PC-9 (cell line): ENCODE measurements at regions not wholly inside any gene's neighbourhood (a gene's known extent, or its start where the extent isn't known, plus 50 kb on each side); places are given as distances from the start of the nearest gene placed in this dataset.

Source experiments
- EZH2 ChIP-seq: fragments of 200-600 bp; sonication (generic); IDR thresholded peaks from 2 replicates; pipeline ENCODE4 v1.8.0; 2017; ENCODE audit warnings: antibody characterized with exemption, low read depth
- TF ChIP-seq, protein P1 (sequence below): fragments of 200-600 bp; sonication (generic); conservative IDR thresholded peaks from 2 replicates; pipeline ENCODE4 v1.6.1; 2017; ENCODE audit warnings: mixed run types, antibody characterized with exemption, mild to moderate bottlenecking, moderate library complexity

DNA sequence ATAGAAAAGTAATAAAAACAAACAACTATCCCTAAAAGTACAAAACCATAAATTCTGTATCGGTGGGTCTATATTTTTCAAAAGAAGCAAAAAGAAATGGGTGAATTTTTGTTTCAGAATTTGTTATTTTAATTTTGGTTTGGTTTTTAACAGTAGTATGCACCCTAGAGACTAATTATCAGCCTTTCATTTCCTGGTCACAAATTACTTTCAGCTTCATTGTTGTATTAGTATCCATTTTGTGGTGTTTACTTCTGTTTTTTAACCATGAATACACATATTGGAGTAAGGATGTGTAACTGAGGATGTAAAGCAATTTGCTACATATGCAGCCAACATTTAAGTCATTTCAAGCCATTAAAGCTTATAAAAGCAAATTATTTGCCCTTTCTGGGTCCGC is 97.8 kb downstream of the LUZP4 start:
- TF ChIP-seq, protein P1, sequence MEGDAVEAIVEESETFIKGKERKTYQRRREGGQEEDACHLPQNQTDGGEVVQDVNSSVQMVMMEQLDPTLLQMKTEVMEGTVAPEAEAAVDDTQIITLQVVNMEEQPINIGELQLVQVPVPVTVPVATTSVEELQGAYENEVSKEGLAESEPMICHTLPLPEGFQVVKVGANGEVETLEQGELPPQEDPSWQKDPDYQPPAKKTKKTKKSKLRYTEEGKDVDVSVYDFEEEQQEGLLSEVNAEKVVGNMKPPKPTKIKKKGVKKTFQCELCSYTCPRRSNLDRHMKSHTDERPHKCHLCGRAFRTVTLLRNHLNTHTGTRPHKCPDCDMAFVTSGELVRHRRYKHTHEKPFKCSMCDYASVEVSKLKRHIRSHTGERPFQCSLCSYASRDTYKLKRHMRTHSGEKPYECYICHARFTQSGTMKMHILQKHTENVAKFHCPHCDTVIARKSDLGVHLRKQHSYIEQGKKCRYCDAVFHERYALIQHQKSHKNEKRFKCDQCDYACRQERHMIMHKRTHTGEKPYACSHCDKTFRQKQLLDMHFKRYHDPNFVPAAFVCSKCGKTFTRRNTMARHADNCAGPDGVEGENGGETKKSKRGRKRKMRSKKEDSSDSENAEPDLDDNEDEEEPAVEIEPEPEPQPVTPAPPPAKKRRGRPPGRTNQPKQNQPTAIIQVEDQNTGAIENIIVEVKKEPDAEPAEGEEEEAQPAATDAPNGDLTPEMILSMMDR, result no peak
- no peak for TF ChIP-seq EZH2
